B cell (primary cell): ENCODE measurements at regions not wholly inside any gene's neighbourhood (a gene's known extent, or its start where the extent isn't known, plus 50 kb on each side); places are given as distances from the start of the nearest gene placed in this dataset.

Source experiments
- ATAC-seq: fragments of 200-7000 bp; cut with Tn5 transposase; one replicate; pipeline ENCODE4 v1.10.0; 2021; ENCODE audit warnings: low read depth, mild to moderate bottlenecking, moderate number of reproducible peaks, moderate library complexity
- CTCF ChIA-PET: fragments of 350-600 bp; sonication (Branson Sonifier 250); formaldehyde crosslinking; loops from one replicate; lab custom pipeline; 2021; ENCODE audit warnings: antibody characterized with exemption, inconsistent platforms; lab: Charles Lee
- POLR2A ChIA-PET: fragments of 350-600 bp; sonication (Branson Sonifier 250); formaldehyde crosslinking; loops from one replicate; lab custom pipeline; 2021; ENCODE audit warnings: antibody characterized with exemption; lab: Charles Lee
- DNase-seq: peaks from one replicate; pipeline ENCODE4 v3.0.0; 2013
- H2AFZ ChIP-seq: 2 replicates; pipeline ENCODE4 v1.6.1; 2012; ENCODE audit warnings: mild to moderate bottlenecking, low read depth, low read length; ENCODE audit not compliant: insufficient read depth, poor library complexity, severe bottlenecking
- H3K27ac ChIP-seq, 2 donors: 1 replicate in 1 of 2; 2 replicates in 1 of 2; pipeline ENCODE4 v1.5.1; 2012 to 2013; ENCODE audit warnings: low read length in 2 of 2, mild to moderate bottlenecking in 2 of 2, moderate library complexity in 1 of 2
- H3K27me3 ChIP-seq, 4 experiments: fragments of 200-600 bp in 1 of 4; sonication (generic) in 1 of 4; replicated peaks in 1 of 4; 1 replicate in 2 of 4; 2 replicates in 2 of 4; pipeline versions ENCODE4 v1.6.1 to v1.7.0; 2013 to 2016; ENCODE audit warnings: low read length in 3 of 4, mild to moderate bottlenecking in 2 of 4, mixed read lengths in 1 of 4, moderate library complexity in 1 of 4; ENCODE audit not compliant: insufficient read depth in 4 of 4, control insufficient read depth in 3 of 4; ENCODE audit errors: control extremely low read depth in 1 of 4
- H3K36me3 ChIP-seq, 2 experiments: replicated peaks in 1 of 2; 1 replicate in 1 of 2; 2 replicates in 1 of 2; pipeline versions ENCODE4 v1.6.1 to v1.7.1; 2013; ENCODE audit warnings: low read length in 1 of 2; ENCODE audit not compliant: insufficient read depth in 2 of 2, control insufficient read depth in 1 of 2; ENCODE audit errors: control extremely low read depth in 1 of 2, extremely low read depth in 1 of 2
- H3K4me1 ChIP-seq, 2 donors: fragments of 200-600 bp in 1 of 2; sonication (generic) in 1 of 2; 1 replicate in 1 of 2; 2 replicates in 1 of 2; pipeline versions ENCODE4 v1.5.1 to v1.6.1; 2013 to 2017; ENCODE audit warnings: low read length in 2 of 2; ENCODE audit not compliant: control insufficient read depth in 2 of 2, insufficient read depth in 2 of 2
- H3K4me2 ChIP-seq: replicated peaks from 2 replicates; pipeline ENCODE3; 2012; ENCODE audit warnings: mild to moderate bottlenecking, low read depth, low read length; ENCODE audit not compliant: poor library complexity, severe bottlenecking
- H3K4me3 ChIP-seq, 5 experiments: fragments of 200-600 bp in 1 of 5; sonication (generic) in 1 of 5; 1 replicate in 3 of 5; 2 replicates in 2 of 5; pipeline versions ENCODE4 v1.5.1 to v1.7.0; 2011 to 2016; ENCODE audit warnings: low read length in 4 of 5, mild to moderate bottlenecking in 4 of 5, low read depth in 2 of 5, control low read depth in 1 of 5, moderate library complexity in 1 of 5; ENCODE audit not compliant: insufficient read depth in 1 of 5; ENCODE audit errors: control extremely low read depth in 1 of 5, extremely low read depth in 1 of 5
- H3K79me2 ChIP-seq: fragments of 200-600 bp; sonication (generic); one replicate; pipeline ENCODE4 v1.6.0; 2016; ENCODE audit warnings: low read length; ENCODE audit not compliant: control insufficient read depth, insufficient read depth
- H3K9ac ChIP-seq: fragments of 200-600 bp; sonication (generic); 2 replicates; pipeline ENCODE4 v1.6.1; 2017; ENCODE audit warnings: mild to moderate bottlenecking, low read length, moderate library complexity
- H3K9me3 ChIP-seq, 3 donors: one replicate each; pipeline versions ENCODE4 v1.6.1 to v1.7.1; 2013; ENCODE audit warnings: low read length in 2 of 3; ENCODE audit not compliant: control insufficient read depth in 2 of 3, insufficient read depth in 1 of 3; ENCODE audit errors: control extremely low read depth in 1 of 3
- H4K20me1 ChIP-seq: 2 replicates; pipeline ENCODE4 v1.6.0; 2012; ENCODE audit warnings: mild to moderate bottlenecking, low read length; ENCODE audit not compliant: insufficient read depth, control insufficient read depth, poor library complexity, severe bottlenecking
- H3K27ac Mint-ChIP-seq: one replicate; pipeline ENCODE4 v1.8.0; 2021; ENCODE audit warnings: mixed read lengths
- H3K27me3 Mint-ChIP-seq: one replicate; pipeline ENCODE4 v1.8.0; 2021; ENCODE audit warnings: mixed read lengths
- H3K4me1 Mint-ChIP-seq: one replicate; pipeline ENCODE4 v1.8.0; 2021; ENCODE audit warnings: mixed read lengths
- H3K4me3 Mint-ChIP-seq: one replicate; pipeline ENCODE4 v1.8.0; 2021; ENCODE audit warnings: mixed read lengths
- H3K9me3 Mint-ChIP-seq: one replicate; pipeline ENCODE4 v1.8.0; 2022; ENCODE audit warnings: mixed read lengths; ENCODE audit not compliant: insufficient read depth
- CTCF ChIP-seq: fragments of 200-600 bp; IDR thresholded peaks from one replicate; pipeline ENCODE4 v1.8.0; 2022; ENCODE audit warnings: antibody characterized with exemption, mild to moderate bottlenecking
- EZH2 ChIP-seq: IDR thresholded peaks from 2 replicates; pipeline ENCODE4 v1.6.1; 2012; ENCODE audit warnings: borderline replicate concordance, low read depth, mild to moderate bottlenecking, moderate library complexity, low read length; ENCODE audit not compliant: insufficient read depth, poor library complexity, severe bottlenecking
- WGBS: methylation state at CpG from one replicate; pipeline ENCODE4 v1.1.5; 2013; ENCODE audit warnings: missing lambda C conversion rate; ENCODE audit not compliant: insufficient coverage; 5-methylcytosine and 5-hydroxymethylcytosine counted together
- intact Hi-C: fragments of 100-400 bp; cut with micrococcal nuclease; formaldehyde crosslinking; loops from one replicate; pipeline ENCODE4 v1.10.0; 2022

GRCh38 chr6:113505084-113505699 is 352.0 kb upstream of the MARCKS start:
- Histone ChIP-seq H2AFZ (no peak overlapping the region), H3K27ac (no peak overlapping the region), H3K9ac (no peak overlapping the region), H4K20me1 (no peaks in the 10 kb centered on the region), H3K27me3 (no peaks in the 10 kb centered on the region), H3K9me3 (no peaks in the 10 kb centered on the region), H3K4me1 (no peaks in the 10 kb centered on the region), H3K4me2 (no peak overlapping the region), H3K4me3 (no peak overlapping the region), H3K79me2 (no peaks in the 10 kb centered on the region), H3K36me3 (no peaks in the 10 kb centered on the region)
- no peaks in the 10 kb centered on the region for H3K4me1 Mint-ChIP-seq
- ATAC-seq (no peak), DNase-seq (no peak)
- ChIA-PET CTCF (no interaction called here), POLR2A (no interaction called here)
- TF ChIP-seq CTCF = no peak
- no peak for TF ChIP-seq EZH2
- H3K9me3 Mint-ChIP-seq = no peaks in the 10 kb centered on the region
- whole genome bisulfite sequencing = 100% methylated on average over 2 of the region's 2 CpGs
- intact Hi-C loops = no loop called here
- no peak overlapping the region for H3K27ac Mint-ChIP-seq
- H3K4me3 Mint-ChIP-seq = no peak overlapping the region
- no peaks in the 10 kb centered on the region for H3K27me3 Mint-ChIP-seq

GRCh38 chr6:113508249-113508648 is 348.9 kb upstream of the MARCKS start:
- no CpG with 5 or more reads among the region's 3 CpGs for WGBS

More at GRCh38 chr6:113508249-113508648, 348.9 kb upstream of the MARCKS start:
- Histone ChIP-seq H3K27ac (no peak overlapping the region), H3K4me2 (no peak overlapping the region), H3K9me3 (no peaks in the 10 kb centered on the region), H3K36me3 (no peaks in the 10 kb centered on the region), H4K20me1 (no peaks in the 10 kb centered on the region), H3K4me1 (no peaks in the 10 kb centered on the region), H3K79me2 (no peaks in the 10 kb centered on the region), H2AFZ (no peak overlapping the region), H3K9ac (no peak overlapping the region), H3K4me3 (no peak overlapping the region), H3K27me3 (no peaks in the 10 kb centered on the region)
- intact Hi-C loops = no loop called here
- TF ChIP-seq CTCF (no peak), EZH2 (no peak)
- Mint-ChIP-seq H3K4me1 (peaks cover 3% of the 10 kb centered on the region), H3K27me3 (no peaks in the 10 kb centered on the region), H3K4me3 (no peak overlapping the region), H3K9me3 (no peaks in the 10 kb centered on the region), H3K27ac (no peak overlapping the region)
- no peak for DNase-seq
- ChIA-PET CTCF (no interaction called here), POLR2A (no interaction called here)
- no peak for ATAC-seq
